ENCODE measurements at regions not wholly inside any gene's neighbourhood (a gene's known extent, or its start where the extent isn't known, plus 50 kb on each side); places are given as distances from the start of the nearest gene placed in this dataset.
"Not testable (repeated sequence)": the region's sequence is repeated elsewhere in the genome, so short reads cannot be mapped to it uniquely, and the experiment has no call there.

DNA sequence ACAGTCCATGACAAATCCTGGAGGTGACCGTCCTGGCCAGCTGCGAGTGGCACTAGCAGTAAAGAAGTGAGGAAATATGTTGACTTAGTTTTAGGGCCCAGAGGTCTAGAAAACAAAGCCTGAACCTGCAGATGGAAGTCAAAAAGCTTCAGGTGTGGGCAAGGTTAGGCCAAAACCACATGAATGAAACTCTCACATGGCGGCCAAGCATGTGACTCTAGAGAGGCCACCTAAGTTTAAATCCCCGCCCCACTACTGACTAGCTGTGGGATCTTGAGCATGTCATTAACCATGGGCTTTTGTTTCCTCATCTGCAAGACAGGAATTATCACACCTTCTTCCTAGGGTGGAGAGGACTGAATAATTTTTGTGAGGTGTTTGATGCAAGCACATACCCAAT lies 148.2 kb upstream of the DAB1 start:
- no peak for DNase-seq (ENCODE audit: low spot score)

DNA sequence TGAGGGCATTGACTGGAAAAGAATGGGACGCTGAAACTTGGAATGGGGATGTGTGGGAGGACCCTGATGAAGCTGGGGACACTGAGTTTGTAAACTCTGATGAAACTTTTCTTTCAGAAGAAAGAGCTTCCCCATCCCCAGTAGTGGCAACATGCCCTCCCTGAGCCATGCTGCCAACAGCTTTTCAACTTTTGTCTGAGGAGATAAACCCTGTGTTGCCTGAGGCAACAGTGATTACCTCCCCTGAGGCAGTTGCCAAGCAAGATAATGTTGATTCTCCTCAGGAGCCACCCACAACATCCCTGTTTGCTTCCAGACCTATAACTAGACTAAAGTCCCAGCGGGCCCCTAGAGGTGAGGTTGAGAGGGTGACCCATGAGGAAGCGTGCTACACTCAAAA lies 134.2 kb upstream of the DAB1 start:
- not testable (repeated sequence) for DNase-seq (ENCODE audit: low spot score)

DNA sequence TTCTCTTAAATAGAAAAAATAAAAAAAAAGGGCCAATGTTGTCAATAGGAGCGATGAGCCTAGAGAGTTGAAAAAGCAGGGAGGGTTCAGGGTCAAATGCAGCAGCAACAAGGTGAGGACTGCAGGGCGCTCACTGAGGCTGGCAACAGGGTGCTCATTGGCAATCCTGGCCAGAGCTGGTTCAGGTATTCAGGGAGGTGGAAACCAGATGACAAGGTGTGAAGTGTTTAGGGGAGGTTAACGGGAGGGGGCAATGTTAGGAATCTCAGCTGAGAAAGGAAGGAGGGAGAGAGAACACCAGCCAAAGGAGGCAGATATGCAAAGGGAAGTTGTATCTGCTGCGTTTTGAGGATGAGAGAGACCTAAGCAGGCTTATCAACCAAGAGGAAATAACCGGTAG lies 129.8 kb upstream of the DAB1 start:
- no peak for DNase-seq (ENCODE audit: low spot score)

DNA sequence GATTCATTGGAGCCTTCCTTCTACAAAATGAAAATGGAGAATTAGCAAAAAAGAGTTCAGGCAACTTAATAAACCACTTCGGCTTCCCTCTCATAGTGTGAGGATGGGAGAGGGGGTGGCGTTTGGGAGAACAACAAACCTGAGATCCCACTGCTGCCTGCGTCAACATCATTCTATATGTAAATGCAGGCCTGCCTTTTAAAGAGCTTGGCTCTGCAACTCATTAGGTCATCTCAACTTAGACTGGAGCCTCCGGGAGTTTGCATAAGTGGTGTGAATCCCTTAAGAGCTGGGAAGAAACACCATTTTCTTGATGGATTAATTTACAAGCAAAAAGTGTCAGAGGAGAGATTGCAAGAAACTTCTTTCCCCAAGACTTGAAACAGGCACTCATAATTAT lies 127.6 kb upstream of the DAB1 start:
- no peak for DNase-seq (ENCODE audit: low spot score)

DNA sequence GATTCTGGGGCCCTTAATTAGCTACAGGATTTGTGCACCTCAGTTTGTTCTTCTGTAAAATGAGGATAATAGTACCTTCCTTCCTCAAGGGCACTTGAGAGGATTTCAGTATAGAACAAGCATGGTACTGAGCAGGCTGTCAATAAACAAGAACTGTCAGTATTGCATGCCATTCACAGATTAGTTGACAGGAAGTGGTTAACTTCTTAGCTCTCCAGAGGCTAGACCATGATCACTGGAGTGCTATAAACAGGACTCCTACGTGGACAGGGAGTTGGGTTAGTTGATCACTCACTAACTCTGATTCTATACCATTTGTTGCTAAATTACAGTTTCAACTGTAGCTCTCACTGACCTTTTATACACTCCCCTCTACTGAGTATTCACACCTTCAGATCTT lies 126.2 kb upstream of the DAB1 start:
- no peak for DNase-seq (ENCODE audit: low spot score)

DNA sequence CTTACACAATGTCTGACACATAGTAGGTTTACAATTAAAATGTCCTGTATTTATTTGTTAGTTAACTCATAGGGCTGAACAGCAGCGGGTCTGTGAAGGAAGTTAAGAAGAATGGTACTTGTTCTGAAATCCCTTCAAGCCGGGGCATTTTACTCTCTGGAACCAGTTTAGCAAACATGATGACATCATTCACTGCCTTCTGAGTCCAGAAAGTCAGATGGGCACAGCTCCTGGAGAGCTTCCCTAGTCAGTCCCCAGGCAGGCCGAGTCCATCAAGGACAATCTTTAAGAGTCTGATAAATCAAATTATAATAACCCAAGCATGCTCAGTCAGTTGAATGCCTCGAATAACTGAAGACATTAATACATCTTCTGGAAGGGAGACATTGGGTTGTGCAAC lies 125.4 kb upstream of the DAB1 start:
- no peak for DNase-seq (ENCODE audit: low spot score)

DNA sequence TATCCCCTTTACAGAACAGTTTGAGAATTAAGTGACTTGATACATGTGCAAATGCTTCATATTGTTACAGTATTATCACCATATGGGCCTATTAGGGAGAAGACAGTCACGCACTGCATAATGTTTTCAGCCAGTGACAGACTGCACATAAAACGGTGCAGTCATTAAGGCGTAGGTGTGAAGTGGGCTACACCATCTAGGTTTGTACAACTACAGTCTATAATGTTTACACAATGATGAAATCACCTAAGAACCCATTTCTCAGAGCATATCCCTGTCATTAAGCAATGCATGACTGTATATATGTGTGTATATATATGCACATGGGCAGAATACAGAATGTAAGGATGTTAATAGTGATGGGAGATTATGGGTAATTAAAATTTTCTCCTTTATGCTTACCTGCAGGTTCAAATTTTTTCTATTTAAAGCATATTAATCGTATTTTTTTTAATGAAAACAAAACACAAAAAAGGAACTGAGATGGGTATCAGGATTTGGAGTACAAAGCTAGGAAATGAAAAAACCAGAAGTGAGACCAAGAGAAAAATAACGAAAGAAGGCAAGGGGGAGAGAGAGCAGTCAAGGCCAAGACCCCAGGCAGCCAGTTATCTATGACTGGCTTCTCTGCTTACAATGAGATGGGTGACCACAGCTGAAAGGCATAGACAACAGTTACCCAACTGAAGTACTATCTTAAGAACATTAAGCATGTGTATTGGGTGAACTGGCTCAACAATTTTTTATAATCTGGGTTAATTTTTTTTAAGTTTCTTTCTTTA lies 122.9 kb upstream of the DAB1 start:
- DNase-seq (ENCODE audit: low spot score): no peak

DNA sequence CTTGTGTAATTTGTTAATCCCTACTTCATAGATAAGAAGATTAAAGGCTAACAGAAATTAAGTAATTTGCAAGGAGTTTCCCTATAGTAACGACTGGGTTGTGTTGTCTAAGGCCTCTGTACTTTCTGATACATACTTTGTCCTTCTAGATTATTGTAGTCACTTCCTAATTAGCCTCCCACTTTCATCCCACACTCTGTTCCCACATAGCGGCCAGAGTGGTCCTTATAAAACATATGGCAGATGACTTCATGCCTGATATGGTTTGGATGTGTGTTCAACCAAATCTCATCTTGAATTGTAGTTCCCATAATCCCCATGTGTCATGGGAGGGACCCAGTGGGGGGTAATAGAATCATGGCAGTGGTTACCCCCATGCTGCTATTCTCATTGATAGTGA lies 120.5 kb upstream of the DAB1 start:
- no peak for DNase-seq (ENCODE audit: low spot score)

DNA sequence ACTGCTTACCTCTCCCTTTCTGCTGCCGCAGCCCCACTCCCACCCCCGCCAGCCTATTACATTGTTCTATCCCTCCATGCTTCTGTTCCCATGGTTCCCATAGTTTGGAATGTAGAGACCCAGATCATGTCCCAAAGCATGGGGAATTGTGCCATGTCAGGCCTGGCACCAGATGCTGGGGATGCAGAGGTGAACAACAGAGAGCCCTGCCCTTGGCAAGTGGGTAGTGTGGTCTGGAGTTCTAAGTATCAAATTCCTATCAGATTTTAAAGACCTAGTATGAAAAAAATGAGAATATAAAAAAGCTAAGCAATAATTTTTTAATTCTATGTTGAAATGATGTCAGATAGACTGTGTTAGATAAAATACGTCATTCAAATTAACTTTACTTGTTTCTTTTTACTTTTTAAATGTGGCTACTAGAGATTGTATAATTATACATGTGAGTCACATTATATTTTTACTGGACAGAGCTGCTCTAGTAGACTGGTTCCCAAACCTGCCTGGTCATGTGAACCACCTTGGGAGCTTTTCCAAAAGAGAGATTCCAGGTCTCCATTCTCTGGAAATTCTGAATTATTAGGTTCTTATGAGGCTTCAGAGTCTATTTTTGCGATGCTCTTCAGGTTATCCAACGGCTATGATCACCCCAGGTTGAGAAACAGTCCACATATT lies 113.0 kb upstream of the DAB1 start:
- no peak for DNase-seq (ENCODE audit: low spot score)

DNA sequence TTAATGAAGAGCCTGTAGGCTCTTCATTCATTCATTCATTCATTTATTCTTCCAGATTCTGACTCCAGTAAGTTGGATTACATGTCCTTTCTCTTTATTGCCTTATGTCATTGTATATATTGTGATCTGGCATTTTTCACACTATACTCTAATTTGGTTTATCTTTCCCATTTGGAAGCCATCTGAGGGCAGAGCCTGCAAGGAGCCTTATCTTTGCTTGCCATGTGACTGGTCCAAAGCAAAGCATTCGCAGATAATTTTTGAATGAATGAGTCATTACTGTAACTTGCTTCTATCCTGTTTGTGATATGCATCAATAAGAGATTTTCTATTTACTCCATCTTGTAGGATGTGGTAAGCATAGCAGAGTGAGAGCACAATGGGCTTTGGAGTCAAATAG lies 108.4 kb upstream of the DAB1 start:
- no peak for DNase-seq (ENCODE audit: low spot score)

DNA sequence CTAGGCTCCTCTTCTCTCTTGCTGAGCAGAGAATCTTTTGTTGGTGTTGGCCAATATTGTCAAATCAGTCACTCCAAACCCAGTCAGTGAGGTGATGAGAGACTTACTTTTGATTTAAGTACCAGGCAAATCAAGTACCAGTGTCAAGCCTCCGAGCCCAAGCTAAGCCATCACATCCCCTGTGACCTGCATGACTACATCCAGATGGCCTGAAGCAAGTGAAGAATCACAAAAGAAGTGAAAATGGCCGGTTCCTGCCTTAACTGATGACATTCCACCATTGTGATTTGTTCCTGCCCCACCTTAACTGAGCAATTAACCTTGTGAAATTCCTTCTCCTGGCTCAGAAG lies 107.0 kb upstream of the DAB1 start:
- DNase-seq (ENCODE audit: low spot score): not testable (repeated sequence)

DNA sequence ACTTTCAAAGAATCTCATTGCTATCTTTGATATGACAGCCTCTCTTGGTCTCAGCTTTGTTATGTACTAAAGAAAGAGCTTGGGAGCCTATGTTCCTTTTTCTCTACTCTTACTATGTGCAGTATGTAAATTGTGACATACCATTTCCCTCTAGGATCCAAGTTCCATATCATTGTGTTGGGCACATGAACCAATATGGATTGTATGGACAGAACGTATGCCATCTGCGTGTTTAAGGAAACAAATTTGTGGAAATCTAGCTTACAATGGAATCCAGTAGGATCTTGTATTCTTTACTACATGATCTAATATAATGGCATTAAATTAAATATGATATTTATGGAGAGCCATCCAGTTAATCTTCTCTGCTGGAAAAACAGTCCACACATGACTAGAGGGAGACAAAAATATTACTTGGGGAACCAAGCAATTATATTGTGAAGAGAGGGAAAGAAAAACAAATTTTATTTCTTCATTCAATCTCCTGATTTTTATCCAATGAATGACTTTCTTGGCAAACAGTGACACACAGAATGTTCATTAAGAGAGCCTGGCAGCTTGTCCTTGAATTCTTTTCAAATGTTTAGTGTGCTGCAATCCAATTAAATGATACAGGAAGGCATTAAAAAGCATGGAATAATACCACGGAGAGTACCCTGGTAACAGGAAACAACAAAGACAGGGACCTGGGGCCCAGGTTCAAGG lies 106.5 kb upstream of the DAB1 start:
- no peak for DNase-seq (ENCODE audit: low spot score)

DNA sequence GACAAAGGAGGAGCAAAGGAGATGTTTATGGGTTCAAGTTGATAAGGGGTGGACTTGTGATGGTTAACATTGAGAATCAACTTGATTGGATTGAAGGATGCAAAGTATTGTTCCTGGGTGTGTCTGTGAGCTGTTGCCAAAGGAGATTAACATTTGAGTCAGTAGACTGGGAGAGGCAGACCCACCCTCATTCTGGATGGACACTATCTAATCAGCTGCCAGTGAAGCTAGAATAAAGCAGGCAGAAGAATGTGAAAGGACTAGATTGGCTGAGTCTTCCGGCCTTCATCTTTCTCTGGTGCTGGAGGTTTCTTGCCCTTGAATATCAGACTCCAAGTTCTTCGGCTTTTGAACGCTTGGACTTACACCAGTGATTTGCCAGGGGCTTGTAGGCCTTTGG lies 98.7 kb upstream of the DAB1 start:
- DNase-seq (ENCODE audit: low spot score): no peak

DNA sequence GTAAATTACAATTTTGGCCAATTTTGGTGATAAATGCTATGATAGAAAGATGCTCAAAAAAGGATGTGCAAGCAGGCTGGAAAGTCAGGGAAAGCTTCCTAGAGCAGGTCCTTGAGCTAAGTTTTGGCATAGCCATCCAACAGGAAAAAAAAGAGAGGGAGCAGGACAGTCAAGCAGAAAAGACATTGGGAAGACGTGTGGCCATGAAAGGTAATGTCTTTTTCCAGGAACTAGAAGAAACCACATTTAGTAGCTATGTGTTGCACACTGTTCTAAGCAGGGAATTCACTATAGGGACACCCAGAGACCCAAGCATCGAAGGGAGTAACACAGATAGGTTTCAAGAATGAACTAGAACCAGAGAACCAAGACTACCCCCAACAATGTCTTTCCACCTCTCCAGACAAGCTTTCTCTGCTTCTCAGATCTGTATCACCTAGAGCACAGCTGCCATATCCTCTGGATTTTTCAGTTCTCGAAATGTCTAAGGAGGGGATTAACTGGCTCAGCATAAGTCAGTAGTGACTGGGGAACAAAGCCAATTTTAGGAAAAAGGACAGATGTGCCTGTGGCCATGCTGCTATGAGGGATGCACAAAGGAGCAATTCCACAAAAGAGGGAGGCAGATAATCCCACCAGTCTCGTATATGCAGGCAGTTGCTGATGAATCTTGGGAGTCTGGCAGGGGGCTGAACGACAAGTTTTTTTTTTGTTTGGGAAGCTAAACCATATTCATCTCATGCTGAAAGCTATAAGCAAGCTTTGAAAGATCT lies 97.1 kb upstream of the DAB1 start:
- no peak for DNase-seq (ENCODE audit: low spot score)

DNA sequence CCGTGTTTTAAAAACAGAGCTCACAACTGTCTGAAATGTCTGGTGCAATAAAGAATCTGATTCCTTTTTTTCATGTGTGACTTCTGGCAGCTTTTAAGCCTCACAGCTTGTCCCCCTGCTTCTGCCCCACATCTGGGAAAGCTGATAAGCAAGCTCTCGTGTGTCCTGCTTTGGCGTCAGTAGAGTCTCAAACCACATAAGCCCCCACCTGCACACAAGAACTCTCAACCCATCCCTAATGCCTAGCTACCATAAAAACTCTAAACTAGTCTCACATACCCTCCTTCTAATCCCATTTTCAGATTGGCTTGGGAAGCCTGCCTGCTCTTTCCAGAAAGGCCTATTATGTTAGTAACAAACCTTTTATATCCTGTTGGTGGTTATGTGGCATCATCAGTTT lies 94.6 kb upstream of the DAB1 start:
- DNase-seq (ENCODE audit: low spot score): no peak

DNA sequence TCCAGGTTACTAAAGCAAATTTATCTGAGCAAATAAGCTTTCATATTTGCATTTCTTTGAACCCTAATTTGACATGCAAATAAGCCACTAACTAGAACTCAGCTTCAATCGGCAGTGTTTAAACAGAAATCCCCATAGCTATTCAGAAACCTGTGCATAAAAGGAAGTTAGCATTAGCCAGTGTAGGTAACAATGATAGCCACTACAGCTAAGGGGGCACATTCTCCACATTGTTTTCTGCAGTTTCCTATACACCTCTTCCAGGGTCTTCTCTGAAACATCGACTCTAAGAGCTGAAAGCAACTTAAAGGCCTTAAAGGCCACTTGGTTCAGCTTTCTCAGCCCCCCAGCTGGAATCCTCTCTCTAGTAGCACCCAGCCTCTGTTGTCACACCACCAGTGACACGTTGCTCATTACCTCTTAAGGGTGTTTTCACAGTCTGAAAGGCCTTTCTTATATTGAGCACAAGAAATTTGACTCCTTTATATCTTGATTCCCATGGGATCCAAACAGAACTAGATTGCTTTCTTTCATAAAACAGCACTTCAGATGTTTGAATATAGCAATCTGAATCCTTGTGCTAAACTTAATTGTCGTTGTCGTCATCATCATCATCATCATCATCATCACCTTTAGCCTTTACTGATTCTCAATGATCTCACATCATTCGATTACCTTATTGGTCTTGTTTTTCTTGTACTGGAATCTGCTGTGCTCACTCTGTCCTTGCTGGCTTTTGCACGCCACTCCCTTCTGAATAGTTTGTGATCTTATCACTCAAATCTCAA lies 93.9 kb upstream of the DAB1 start:
- no peak for DNase-seq (ENCODE audit: low spot score)

DNA sequence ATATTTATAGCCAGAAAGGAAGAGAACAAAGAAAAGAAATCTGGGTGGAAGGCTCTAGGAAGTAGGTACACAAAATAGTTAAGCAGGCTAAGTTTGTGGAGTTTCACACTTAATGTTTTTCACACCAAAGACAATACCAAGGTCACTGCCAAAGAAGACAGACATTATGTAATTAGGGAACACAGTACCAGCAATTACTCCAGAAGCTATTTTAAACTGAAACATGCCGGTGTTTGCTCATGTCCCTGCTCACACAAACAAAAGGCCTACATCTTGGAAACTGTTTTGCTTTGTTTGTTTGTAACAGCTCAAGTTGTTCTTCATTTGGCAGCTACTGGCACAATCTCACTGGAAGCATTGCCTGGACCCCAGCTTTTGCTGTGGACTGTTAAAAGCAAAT lies 88.5 kb upstream of the DAB1 start:
- DNase-seq (ENCODE audit: low spot score): no peak

DNA sequence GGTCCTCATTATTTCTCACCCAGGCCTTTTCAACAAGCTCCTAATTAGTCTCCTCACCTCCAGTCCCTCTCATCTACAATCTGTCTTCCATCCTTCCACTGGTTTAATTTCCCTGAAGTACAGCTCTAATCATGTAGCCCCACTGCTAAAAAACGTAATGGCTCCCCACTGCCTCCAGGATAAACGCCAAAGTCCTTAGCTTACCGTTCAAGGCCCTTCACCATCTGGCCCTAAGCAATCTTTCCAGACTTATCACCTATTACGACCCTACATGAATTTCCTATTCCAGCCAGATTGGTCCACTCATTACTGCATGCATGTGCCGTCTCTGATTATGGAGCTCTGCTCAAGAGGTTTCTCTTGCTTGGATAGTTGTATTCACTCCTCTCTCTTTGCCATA lies 83.1 kb upstream of the DAB1 start:
- no peak for DNase-seq (ENCODE audit: low spot score)

DNA sequence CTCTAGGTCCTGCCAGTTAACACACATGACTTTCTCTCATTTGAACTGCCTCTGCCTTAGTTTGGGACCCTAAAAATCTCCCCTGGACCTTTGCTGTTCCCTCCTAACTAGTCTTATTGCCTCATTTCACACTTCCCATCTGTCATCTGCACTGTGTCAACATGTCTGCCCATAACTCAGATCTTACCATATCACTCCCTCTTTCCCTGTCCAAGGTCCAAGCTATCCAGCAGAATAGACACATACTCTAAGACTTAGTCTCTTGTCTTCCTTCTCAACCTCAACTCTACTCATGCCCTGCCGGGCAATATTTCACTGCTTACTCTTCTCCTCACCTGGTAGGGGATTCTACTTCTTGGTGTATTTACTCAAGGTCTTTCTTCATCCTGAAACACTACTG lies 79.5 kb upstream of the DAB1 start:
- no peak for DNase-seq (ENCODE audit: low spot score)

DNA sequence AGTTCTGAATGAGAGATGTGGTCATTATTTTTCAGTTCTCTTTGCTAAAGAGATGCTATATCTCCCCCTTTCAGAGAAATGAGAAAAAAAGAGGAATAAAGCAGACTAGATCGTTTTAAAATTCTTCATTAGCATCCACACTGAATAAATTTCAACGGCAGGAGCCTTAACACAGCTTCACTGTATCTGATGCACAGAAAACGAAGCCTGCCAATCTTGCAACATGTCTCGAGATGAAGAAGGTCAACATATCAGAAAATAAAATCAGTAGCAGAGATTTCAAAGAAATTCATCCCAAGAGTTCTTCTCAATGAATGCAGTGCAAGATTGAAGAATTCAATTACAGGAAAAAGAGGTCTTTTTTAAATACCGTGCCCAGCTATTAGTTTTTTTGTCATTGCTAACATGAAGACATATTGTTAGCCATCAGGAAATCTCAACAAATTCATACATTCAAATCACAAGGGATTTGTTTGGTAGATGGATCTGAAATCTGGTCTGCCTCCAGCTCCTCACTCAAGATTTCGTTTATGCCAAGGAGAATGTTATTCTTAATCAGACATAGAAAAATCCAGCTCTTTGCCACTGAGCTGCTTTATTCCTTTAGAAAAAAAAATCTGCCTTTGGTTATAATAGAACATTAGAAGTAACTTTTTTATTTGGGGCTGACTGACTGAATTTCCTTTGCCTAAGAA lies 76.4 kb upstream of the DAB1 start:
- no peak for DNase-seq (ENCODE audit: low spot score)

DNA sequence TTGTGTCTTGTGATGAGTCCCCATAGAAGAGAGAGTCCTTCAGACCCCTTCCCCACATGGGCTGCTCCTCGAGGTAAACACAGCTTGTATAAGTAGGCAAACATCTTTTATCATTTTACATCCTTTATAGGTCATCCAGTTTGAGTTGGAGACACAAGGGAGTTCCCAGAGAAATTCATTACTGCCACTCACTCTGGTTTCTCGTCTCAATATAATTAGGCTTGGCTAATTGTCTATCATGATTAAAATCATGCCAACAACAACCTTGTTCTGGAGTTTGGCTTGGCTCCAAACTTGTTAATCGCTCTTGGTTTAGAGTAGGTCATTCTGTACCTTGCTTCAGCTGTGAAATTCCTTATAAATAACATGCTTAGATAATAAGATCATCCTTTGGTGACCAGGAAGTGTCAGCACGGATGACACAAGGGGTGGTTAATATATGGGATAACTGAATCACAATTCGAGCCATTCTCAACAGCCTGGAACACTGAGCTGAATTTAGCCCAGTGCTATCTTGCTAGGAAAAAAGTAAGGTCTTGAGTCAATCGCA lies 70.7 kb upstream of the DAB1 start:
- DNase-seq (ENCODE audit: low spot score): no peak

Data from CD4-positive, alpha-beta T cell treated with Interleukin-6 at 100 ng/mL for 8 hours (primary cell).